Bronchial epithelial cell (primary cell): ENCODE measurements at regions not wholly inside any gene's neighbourhood (a gene's known extent, or its start where the extent isn't known, plus 50 kb on each side); places are given as distances from the start of the nearest gene placed in this dataset.

ENCODE experiments used
- DNase-seq: peaks from one replicate; pipeline ENCODE4 v3.0.0-alpha.2; 2010; ENCODE audit warnings: low read depth
- FAIRE-seq: peaks from 2 replicates; lab custom pipeline; 2011; peaks lifted over from hg19 to GRCh38; lab: Jason Lieb, UNC
- H3K27me3 ChIP-seq: 2 replicates; pipeline ENCODE4 v1.5.1; 2011; ENCODE audit warnings: low read length; ENCODE audit not compliant: control insufficient read depth, insufficient read depth
- H3K36me3 ChIP-seq: 2 replicates; pipeline ENCODE4 v1.5.1; 2011; ENCODE audit warnings: low read length; ENCODE audit not compliant: control insufficient read depth, insufficient read depth
- H3K4me3 ChIP-seq: 2 replicates; pipeline ENCODE4 v1.5.1; 2011; ENCODE audit warnings: mild to moderate bottlenecking, low read depth, low read length, control low read depth
- TF ChIP-seq, protein P1 (sequence below): IDR thresholded peaks from 2 replicates; pipeline ENCODE4 v1.5.1; 2011; ENCODE audit warnings: mild to moderate bottlenecking, moderate library complexity, low read length, control low read depth, inconsistent platforms; ENCODE audit not compliant: insufficient read depth, severe bottlenecking

DNA sequence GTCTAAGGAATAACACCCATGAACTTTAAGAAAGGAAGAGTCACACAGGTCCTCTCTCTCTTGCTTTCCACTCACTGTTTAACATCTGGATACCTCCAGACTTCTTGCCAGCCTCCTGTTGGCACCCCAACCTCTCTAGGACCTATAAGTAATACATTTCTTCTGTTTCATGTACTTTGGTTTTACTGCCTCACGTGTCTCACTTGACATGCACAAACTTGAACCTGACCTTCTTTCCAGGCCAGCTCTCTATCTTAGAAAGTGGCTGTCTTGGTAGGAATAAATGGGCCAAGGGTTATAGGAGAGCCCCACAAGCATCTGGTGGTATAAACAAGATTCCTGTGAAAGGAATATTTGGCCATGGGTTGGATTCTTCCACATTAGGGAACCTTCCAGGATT is 614.8 kb upstream of the AGA start:
- Histone ChIP-seq H3K4me3 (no peak overlapping the region), H3K36me3 (no peaks in the 10 kb centered on the region), H3K27me3 (no peaks in the 10 kb centered on the region)
- DNase-seq (no peak), FAIRE-seq (no peak)
- TF ChIP-seq, protein P1, sequence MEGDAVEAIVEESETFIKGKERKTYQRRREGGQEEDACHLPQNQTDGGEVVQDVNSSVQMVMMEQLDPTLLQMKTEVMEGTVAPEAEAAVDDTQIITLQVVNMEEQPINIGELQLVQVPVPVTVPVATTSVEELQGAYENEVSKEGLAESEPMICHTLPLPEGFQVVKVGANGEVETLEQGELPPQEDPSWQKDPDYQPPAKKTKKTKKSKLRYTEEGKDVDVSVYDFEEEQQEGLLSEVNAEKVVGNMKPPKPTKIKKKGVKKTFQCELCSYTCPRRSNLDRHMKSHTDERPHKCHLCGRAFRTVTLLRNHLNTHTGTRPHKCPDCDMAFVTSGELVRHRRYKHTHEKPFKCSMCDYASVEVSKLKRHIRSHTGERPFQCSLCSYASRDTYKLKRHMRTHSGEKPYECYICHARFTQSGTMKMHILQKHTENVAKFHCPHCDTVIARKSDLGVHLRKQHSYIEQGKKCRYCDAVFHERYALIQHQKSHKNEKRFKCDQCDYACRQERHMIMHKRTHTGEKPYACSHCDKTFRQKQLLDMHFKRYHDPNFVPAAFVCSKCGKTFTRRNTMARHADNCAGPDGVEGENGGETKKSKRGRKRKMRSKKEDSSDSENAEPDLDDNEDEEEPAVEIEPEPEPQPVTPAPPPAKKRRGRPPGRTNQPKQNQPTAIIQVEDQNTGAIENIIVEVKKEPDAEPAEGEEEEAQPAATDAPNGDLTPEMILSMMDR = no peak

GRCh38 chr4:178063568-178063967 is 621.3 kb upstream of the AGA start:
- Histone ChIP-seq H3K36me3 (no peaks in the 10 kb centered on the region), H3K4me3 (no peak overlapping the region), H3K27me3 (no peaks in the 10 kb centered on the region)
- no peak for DNase-seq
- TF ChIP-seq, protein P1 = no peak
- FAIRE-seq = no peak

GRCh38 chr4:178066338-178066941 is 624.2 kb upstream of the AGA start:
- Histone ChIP-seq H3K4me3 (no peak overlapping the region), H3K36me3 (no peaks in the 10 kb centered on the region), H3K27me3 (no peaks in the 10 kb centered on the region)
- TF ChIP-seq, protein P1 = no peak
- no peak for DNase-seq
- no peak for FAIRE-seq

- TF ChIP-seq, protein P1 = no peak
- no peaks in the 10 kb centered on the region for H3K27me3 ChIP-seq
- DNase-seq (no peak), FAIRE-seq (no peak)
- H3K36me3 ChIP-seq = no peaks in the 10 kb centered on the region
- no peak overlapping the region for H3K4me3 ChIP-seq
Measured at GRCh38 chr4:178068136-178068535, 625.9 kb upstream of the AGA start.

DNA sequence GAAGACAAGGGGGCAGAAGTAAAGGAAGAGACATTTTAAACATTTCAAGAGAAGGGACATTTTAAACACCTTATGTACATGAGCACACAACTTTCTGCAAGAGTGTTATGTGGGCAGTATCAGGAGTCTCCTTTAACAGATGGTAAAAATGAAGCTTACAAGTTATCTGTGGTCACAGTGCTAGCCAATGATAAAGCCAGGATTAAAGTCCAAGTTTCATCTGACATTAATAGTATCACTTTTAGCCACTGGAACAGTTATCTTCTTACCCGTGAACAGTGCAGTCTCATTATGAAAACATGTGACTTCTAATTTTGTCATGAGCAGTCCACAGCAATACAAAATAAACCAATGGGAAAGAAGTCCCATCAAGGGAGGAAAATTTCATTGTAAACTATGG is 627.9 kb upstream of the AGA start:
- FAIRE-seq (no peak), DNase-seq (no peak)
- H3K27me3 ChIP-seq = no peaks in the 10 kb centered on the region
- no peak overlapping the region for H3K4me3 ChIP-seq
- no peaks in the 10 kb centered on the region for H3K36me3 ChIP-seq
- TF ChIP-seq, protein P1 = no peak

GRCh38 chr4:178080312-178080711 is 638.1 kb upstream of the AGA start:
- TF ChIP-seq, protein P1 = no peak
- no peaks in the 10 kb centered on the region for H3K27me3 ChIP-seq
- no peaks in the 10 kb centered on the region for H3K36me3 ChIP-seq
- H3K4me3 ChIP-seq = no peak overlapping the region
- FAIRE-seq (no peak), DNase-seq (peak; percentile 70)
